Inflammatory macrophage (primary cell): ENCODE measurements at regions not wholly inside any gene's neighbourhood (a gene's known extent, or its start where the extent isn't known, plus 50 kb on each side); places are given as distances from the start of the nearest gene placed in this dataset.
"Not testable (repeated sequence)": the region's sequence is repeated elsewhere in the genome, so short reads cannot be mapped to it uniquely, and the experiment has no call there.

Experiments used
- DNase-seq, 2 donors: peaks; one replicate each; pipeline ENCODE4 v3.0.0-alpha.2; 2020 to 2022

- no peak for DNase-seq
These were observed 83.4 kb downstream of the TNFRSF13B start for GRCh38 chr17:16888413-16889087.

GRCh38 chr17:16887523-16888095 is 84.3 kb downstream of the TNFRSF13B start:
- DNase-seq: no peak

DNA sequence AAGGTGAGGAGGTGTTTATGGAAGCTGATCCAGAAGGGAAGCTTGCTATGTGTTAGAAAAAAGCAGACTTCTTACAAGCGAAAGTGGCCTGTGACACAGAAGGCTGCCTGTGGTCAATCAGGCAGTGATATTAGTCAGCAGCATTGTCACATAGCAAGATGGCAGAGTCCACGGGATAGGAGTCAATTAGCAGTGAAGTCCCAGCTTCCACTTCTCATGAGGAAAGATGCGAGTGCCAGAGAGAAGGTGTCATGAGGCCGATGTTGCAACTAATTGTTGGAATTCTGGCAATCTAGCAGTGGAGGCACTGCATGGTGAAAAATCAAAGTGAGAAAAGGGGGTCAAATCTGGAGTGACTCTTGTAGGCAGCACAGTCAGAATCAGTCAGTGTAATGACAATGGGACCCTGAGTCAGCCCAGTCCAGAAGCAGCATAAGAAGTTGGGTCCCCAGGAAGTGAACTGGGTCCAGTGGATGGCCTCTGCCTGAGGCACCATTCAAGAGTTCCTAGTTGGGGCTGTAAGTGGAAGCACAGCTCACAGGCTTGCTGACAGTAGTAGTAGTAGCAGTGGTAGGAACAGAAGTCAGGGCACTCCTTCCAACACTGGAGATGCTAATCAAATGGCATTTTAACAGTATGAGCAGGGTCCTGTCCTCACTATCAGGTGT is 85.1 kb downstream of the TNFRSF13B start:
- DNase-seq: no peak

DNA sequence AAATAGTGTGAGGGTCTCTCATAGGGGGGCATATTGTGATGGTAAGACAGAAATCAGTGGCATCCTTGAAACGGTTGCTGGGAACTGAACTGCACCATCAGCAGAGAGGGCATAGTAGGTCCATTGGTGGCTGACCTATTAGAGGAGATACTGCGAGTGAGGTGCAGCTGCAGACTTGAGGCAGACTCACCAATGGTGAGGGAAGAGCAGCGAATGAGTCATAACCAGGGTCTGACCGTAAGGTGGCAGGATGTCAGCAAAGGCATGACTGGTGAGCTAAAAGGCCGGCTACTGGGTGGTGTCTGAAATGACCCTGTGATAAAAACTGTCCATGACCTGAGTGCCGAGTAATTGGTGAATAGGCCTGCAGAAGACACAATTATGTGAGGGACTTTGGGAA is 86.7 kb downstream of the TNFRSF13B start:
- DNase-seq: not testable (repeated sequence)

- DNase-seq: not testable (repeated sequence)
These were observed 89.0 kb downstream of the TNFRSF13B start for GRCh38 chr17:16882926-16883265.

DNA sequence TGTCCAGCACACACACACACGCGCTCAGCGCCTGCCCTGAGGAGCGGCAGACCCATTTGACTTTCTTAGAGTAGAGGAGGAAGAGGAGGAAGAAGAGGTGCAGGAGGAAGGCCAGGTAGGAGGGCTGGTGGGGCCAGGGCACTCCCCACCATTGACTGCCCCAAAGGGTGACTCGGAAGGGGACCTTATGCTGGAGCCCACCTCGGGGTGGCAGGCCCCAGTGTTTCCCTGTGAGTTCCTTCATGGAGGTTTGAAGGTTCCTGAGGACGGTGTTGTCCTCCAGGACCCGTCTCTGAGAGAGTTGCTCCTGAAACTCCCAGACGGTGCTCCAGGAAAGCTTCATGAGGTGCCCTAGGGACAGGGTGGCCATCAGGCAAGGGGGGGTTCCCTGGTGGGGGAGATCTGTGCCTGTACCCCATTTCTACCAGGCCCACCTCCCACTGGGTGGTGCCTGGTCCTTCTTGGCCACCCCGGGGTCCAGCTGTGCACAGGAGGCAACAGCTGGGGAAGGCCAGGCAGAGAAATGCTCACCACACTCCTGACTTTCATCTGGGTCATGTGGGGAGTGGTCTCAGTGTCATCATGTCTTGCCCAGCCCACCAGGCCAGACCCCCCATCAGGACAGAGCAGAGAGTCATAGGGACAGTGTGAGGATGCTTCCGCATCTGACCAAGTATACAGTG is 89.5 kb downstream of the TNFRSF13B start:
- DNase-seq: no peak

DNA sequence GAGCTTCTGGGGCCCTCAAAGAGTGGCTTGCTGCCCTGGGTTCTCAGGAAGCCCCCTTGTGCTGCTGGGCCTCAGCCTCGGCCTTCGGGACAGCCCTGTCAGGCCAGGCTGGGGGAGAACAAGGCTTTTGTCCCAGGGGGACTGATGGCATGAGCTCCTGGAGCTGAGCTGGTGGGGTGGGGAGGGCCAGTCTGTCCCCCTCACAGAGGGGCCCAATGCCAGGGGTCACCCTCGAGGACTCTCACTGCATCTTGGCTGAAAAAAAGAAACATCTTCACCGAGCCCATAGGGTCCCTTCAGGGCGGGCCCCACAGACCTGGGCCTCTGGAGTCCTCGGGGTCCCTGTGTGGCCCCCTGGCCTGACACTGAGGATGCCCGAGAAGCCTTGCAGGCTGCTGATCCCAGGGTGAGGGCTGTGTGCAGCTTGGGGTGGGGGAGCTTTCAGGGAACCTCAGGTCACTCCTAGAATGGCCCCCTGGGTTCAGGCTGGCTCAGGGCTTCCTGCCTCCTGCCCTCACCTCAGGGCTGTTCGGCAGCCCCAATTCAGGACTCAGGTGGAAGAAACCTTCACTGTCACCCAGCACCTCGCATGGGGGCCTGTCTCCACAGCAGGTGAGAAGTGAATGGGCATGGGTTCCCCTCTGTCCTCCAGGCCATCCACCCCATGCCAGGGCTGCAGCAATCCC is 90.5 kb downstream of the TNFRSF13B start:
- DNase-seq: no peak

GRCh38 chr17:16880843-16881230 is 91.1 kb downstream of the TNFRSF13B start:
- no peak for DNase-seq

DNA sequence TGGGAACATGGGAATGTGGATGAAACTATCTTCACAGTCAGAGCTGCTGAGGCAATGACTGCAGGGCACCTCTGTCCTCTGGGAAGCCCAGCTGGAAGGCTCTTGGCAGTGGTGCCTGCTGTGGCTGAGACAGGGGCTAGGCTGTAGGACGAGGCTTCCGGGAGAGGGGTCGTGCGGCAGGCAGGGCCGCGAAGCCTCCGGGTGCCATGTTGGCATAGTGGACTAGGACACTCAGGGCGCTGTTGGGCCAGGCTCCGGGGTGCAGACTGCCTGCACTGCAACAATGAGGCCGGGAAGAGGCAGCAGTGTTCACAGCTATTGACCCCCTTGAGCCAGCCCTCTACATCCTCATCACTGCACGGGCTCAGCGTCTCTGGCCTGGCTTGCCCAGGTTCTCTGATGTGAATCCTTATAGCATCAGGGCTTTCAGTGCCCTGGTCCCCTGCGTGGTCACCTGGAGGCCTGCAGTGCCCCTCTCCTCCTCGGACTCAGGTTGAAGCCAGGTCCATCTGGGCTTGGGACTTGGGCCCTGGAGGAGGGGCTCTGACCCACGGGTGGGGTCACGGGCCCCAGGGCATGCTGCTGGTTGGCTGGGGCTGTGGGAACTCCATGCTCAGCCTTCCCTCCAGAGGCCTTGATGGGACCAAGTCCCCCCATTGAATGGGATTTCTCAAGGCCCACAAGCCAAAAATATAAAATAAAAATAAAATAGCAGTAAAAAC is 91.6 kb downstream of the TNFRSF13B start:
- no peak for DNase-seq

- no peak for DNase-seq
These were observed 92.2 kb downstream of the TNFRSF13B start for GRCh38 chr17:16879686-16880085.

- no peak for DNase-seq
These were observed 93.3 kb downstream of the TNFRSF13B start for GRCh38 chr17:16878606-16879005.

GRCh38 chr17:16878084-16878483 is 93.8 kb downstream of the TNFRSF13B start:
- no peak for DNase-seq

- no peak for DNase-seq
These were observed 94.8 kb downstream of the TNFRSF13B start for GRCh38 chr17:16877099-16877498.

DNA sequence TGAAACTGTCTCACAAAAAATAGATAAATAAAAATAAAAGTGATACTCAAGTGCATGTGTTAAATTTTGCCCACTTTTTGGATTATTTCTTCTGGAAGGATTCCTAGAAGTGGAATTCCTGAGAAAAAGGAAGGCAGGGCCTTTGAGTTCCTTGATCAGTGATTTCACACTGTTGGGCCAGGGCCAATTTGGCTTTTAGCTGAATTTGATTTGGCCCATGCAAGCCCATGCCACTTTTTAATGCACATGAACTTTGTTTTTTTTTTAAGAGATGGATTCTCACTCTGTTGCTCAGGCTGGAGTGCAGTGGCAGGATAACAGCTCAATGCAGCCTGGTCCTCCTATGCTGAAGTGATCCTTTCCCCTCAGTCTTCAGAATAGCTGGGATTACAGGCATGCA is 96.3 kb downstream of the TNFRSF13B start:
- no peak for DNase-seq

DNA sequence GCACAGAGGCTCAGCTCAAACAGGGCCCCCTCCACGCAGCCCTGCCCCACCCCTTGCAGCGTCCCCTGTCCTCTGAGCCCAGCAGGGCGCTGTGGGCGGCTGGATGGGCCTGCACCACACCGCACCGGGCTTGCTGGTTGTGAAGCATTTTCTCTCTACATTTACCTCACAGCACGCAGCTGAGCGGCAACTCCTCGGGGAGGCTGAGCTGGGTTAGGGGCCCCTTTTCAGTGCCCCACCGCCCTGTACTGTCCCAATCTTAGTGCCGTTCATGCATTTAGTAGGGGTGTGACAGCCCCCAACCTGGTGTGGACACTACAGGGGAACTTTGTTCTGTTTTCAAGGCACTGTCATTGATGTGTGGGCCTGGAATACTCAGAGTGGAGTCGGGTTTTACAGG is 97.7 kb downstream of the TNFRSF13B start:
- DNase-seq: not testable (repeated sequence)

DNA sequence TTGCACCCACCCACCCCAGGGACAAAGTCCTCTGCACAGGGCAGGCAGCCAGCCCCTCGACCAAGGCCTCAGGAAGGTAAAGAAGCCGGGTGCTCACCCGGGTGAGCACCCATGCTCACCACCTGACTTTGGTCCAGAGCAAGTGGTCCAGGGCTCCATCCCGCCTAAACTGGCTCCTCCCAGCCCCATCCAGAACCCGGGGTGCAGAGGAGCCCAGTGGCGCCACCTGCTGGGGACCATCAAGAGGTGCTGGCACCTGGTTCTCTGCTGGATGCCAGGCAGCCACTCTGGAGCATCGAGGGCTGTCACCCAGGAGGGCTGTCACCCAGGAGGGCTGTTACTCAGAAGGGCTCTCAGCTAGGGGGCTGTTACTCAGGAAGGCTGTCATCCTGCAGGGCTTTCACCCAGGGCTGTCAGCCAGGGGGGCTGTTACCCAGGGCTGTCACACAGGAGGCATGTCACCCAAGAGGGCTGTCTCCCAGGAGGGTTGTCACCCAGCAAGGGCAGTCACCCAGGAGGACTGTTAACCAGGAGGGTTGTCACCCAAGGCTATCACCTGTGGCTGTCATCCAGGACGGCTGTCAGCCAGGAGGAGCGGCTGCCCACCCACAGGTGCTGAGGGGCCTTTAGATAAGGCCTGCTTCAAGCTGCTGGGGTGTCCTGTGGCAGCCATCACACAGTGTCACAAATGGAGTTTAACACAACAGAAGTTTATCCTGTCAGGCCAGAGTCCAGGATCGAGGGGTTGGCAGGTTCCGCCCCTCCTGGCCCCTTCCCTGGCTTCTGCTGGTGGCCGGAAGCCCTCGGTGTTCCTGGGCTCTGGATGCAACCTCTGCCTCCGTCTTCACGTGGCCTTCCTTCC is 98.5 kb downstream of the TNFRSF13B start:
- peak; percentile 17 to 35 for DNase-seq

- DNase-seq: no peak
These were observed 99.4 kb downstream of the TNFRSF13B start for GRCh38 chr17:16872351-16873173.

DNA sequence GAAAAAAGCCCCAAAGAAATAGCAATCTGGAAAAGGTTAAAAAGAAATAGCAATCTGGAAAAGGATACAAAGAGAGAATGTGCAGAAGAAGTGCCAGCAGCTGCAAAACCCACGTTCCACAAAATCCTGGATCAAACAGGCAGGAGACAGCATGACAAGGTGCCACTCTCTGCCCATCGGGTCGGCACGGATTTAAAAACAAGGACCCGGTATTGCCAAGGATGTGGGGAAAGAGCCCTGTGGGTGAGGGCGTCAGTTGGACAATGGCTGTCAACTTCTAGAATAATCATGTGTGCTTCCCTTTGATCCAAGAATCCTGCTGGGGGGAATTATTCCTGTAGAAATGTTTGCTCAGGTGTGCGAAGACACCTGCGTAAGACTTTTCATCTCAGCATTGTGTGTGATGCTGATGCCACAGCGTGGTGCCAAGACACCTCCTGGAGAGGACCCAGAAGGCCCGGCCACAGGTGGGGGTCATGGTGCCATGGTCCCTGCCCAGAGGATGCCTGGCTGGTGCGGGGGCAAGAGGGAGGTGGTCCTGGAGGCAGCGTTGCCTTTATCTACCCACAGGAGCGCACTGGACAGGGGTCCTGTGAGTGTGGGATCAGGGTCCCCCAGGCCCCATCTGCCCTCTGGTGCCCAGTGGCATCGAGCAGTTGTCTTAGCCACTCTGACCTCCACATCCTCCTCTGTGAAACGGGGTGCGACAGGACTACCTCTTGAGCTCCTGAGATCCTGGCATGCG is 100.3 kb downstream of the TNFRSF13B start:
- not testable (repeated sequence) for DNase-seq
